SIG-M5 (cell line): ENCODE measurements at regions not wholly inside any gene's neighbourhood (a gene's known extent, or its start where the extent isn't known, plus 50 kb on each side); places are given as distances from the start of the nearest gene placed in this dataset.
"Not testable (repeated sequence)": the region's sequence is repeated elsewhere in the genome, so short reads cannot be mapped to it uniquely, and the experiment has no call there.

Experiments
- DNase-seq: peaks from one replicate; lab custom pipeline; 2025; lab: John Stamatoyannopoulos, UW

- no peak for DNase-seq
Observed at GRCh38 chr22:22168941-22169867, 75.4 kb upstream of the VPREB1 start.

- DNase-seq, result no peak
Observed at GRCh38 chr22:22168190-22168940, 76.2 kb upstream of the VPREB1 start.

GRCh38 chr22:22167791-22168189 lies 76.8 kb upstream of the VPREB1 start:
- no peak for DNase-seq

GRCh38 chr22:22166941-22167713 lies 77.5 kb upstream of the VPREB1 start:
- DNase-seq, result no peak

GRCh38 chr22:22165936-22166710 lies 78.5 kb upstream of the VPREB1 start:
- no peak for DNase-seq

GRCh38 chr22:22164541-22165272 lies 79.9 kb upstream of the VPREB1 start:
- no peak for DNase-seq

- DNase-seq, result no peak
Observed at GRCh38 chr22:22161924-22162851, 82.4 kb upstream of the VPREB1 start.

GRCh38 chr22:22160768-22161167 lies 83.8 kb upstream of the VPREB1 start:
- DNase-seq, result not testable (repeated sequence)

- no peak for DNase-seq
Observed at GRCh38 chr22:22159384-22159783, 85.2 kb upstream of the VPREB1 start.

- DNase-seq, result no peak
Observed at GRCh38 chr22:22158965-22159364, 85.6 kb upstream of the VPREB1 start.

- DNase-seq, result no peak
Observed at GRCh38 chr22:22158207-22158816, 86.3 kb upstream of the VPREB1 start.

GRCh38 chr22:22157348-22157725 lies 87.2 kb upstream of the VPREB1 start:
- DNase-seq, result no peak

- DNase-seq, result no peak
Observed at GRCh38 chr22:22156716-22157347, 87.8 kb upstream of the VPREB1 start.

GRCh38 chr22:22156348-22156715 lies 88.3 kb upstream of the VPREB1 start:
- no peak for DNase-seq

GRCh38 chr22:22155607-22156006 lies 89.0 kb upstream of the VPREB1 start:
- no peak for DNase-seq

- DNase-seq, result no peak
Observed at GRCh38 chr22:22155146-22155545, 89.4 kb upstream of the VPREB1 start.

- no peak for DNase-seq
Observed at GRCh38 chr22:22154040-22154439, 90.5 kb upstream of the VPREB1 start.

- no peak for DNase-seq
Observed at GRCh38 chr22:22151308-22151707, 93.3 kb upstream of the VPREB1 start.

- DNase-seq, result no peak
Observed at GRCh38 chr22:22150457-22150856, 94.1 kb upstream of the VPREB1 start.
